Subcutaneous abdominal adipose tissue (tissue), 5 donors: ENCODE measurements at regions not wholly inside any gene's neighbourhood (a gene's known extent, or its start where the extent isn't known, plus 50 kb on each side); places are given as distances from the start of the nearest gene placed in this dataset.

Experiments used
- H3K27ac ChIP-seq: one replicate; pipeline ENCODE4 v1.7.0; 2013; ENCODE audit warnings: low read depth, mild to moderate bottlenecking, inconsistent platforms, low read length, moderate library complexity
- H3K27me3 ChIP-seq, 5 donors: one replicate each; pipeline ENCODE4 v1.7.0; 2013; ENCODE audit warnings: low read length in 5 of 5, inconsistent platforms in 1 of 5; ENCODE audit not compliant: control insufficient read depth in 5 of 5, insufficient read depth in 4 of 5
- H3K36me3 ChIP-seq, 5 donors: one replicate each; pipeline ENCODE4 v1.7.0; 2013; ENCODE audit warnings: low read length in 5 of 5; ENCODE audit not compliant: control insufficient read depth in 5 of 5, insufficient read depth in 5 of 5
- H3K4me1 ChIP-seq, 5 donors: one replicate each; pipeline ENCODE4 v1.7.0; 2013; ENCODE audit warnings: low read length in 5 of 5, mild to moderate bottlenecking in 3 of 5, moderate library complexity in 1 of 5; ENCODE audit not compliant: control insufficient read depth in 5 of 5, insufficient read depth in 5 of 5
- H3K4me3 ChIP-seq, 5 donors: one replicate each; pipeline ENCODE4 v1.7.0; 2013; ENCODE audit warnings: low read length in 5 of 5, low read depth in 1 of 5
- H3K9ac ChIP-seq, 5 donors: one replicate each; pipeline ENCODE4 v1.7.0; 2013; ENCODE audit warnings: low read length in 5 of 5, mild to moderate bottlenecking in 4 of 5, moderate library complexity in 3 of 5
- H3K9me3 ChIP-seq, 5 donors: one replicate each; pipeline ENCODE4 v1.7.0; 2013; ENCODE audit warnings: low read length in 5 of 5; ENCODE audit not compliant: control insufficient read depth in 5 of 5
- donor health status: healthy.
- donor health status: healthy.
- donor health status: healthy.
- donor health status: healthy.
- donor health status: healthy.

DNA sequence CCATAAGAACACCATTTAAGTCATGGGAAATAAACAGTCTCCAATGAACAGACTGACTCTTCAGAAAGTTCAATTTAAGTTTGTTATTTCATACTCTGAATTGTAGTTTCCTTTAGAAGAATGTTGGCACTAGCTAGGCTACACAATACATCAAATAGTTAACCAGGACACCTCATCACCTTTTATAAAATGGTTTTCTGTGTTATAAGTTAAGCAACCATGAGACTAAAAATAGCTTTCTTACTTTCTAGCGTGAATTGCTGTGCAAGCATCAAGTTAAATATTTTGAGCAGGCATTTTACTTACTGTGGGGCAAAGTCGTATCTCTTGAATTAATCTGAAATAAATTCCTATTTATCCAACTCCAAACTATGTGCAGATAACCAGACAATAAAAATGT, 1092.6 kb upstream of the SLC39A10 start:
- H3K27ac ChIP-seq = no peak overlapping the region
- H3K36me3 ChIP-seq = no peaks in the 10 kb centered on the region
- H3K9ac ChIP-seq = no peak overlapping the region
- H3K27me3 ChIP-seq = no peaks in the 10 kb centered on the region
- H3K4me1 ChIP-seq = no peaks in the 10 kb centered on the region
- no peak overlapping the region for H3K4me3 ChIP-seq
- peaks cover 0 to 2% (median 0%) of the 10 kb centered on the region in 5 donors for H3K9me3 ChIP-seq

DNA sequence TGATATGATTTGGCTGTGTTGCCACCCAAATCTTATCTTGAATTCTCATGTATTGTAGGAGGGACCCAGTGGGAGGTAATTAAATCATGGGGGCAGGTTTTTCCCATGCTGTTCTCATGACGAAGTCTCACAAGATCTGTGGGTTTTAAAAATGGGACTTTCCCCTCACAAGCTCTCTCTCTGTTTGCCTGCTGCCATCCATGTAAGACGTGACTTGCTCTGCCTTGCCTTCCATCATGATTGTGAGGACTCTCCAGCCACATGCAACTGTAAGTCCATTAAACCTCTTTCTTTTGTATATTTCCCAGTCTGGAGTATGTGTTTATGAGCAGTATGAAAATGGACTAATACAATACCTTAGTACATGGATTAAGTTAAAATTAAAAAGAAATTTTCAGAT, 1094.7 kb upstream of the SLC39A10 start:
- no peak overlapping the region for H3K9ac ChIP-seq
- H3K4me1 ChIP-seq = no peaks in the 10 kb centered on the region
- H3K36me3 ChIP-seq = no peaks in the 10 kb centered on the region
- peaks cover 0 to 2% (median 0%) of the 10 kb centered on the region in 5 donors for H3K9me3 ChIP-seq
- no peak overlapping the region for H3K4me3 ChIP-seq
- H3K27ac ChIP-seq = no peak overlapping the region
- H3K27me3 ChIP-seq = no peaks in the 10 kb centered on the region

DNA sequence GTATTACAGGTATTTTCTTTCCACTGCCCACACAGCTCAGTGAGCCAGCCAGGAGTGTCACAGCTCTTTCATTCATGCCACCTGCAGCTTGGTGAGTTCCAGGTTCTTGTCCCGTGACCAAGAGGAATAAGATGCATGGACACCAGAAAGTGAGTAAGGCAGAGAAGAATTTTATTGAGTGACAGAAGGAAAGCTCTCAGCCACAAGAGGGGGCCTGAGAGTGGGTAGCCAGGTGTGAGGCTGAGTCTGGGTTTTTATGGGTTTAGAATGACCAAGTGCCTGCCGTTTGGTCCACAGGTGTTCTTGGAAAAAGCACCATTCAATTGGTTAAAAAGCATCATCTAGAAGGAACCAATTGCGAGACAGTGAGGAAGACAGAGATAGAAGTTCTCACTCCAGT, 1097.1 kb upstream of the SLC39A10 start:
- no peak overlapping the region for H3K9ac ChIP-seq
- no peak overlapping the region for H3K4me3 ChIP-seq
- no peaks in the 10 kb centered on the region for H3K4me1 ChIP-seq
- no peaks in the 10 kb centered on the region for H3K36me3 ChIP-seq
- peaks cover 0 to 2% (median 0%) of the 10 kb centered on the region in 5 donors for H3K9me3 ChIP-seq
- no peaks in the 10 kb centered on the region for H3K27me3 ChIP-seq
- H3K27ac ChIP-seq = no peak overlapping the region

DNA sequence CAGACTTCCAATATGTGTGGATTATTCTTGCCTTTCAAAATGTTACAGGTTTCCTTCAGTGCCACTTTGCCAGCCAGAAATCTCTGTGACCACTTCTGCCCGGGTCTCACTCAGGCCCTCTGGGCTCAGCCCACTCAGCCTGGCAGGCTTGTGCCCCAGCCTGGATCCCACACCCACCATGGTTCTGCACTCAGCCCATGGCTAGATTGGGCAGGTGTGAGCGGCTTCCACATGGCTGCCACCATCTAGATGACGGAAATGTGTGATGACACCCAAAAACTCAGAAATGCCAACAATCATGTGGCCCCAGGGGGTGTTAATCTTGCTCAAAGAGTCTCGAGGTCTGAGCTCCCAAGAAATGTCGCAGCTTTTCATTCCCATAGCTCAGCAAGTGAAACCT, 1097.5 kb upstream of the SLC39A10 start:
- no peaks in the 10 kb centered on the region for H3K4me1 ChIP-seq

DNA sequence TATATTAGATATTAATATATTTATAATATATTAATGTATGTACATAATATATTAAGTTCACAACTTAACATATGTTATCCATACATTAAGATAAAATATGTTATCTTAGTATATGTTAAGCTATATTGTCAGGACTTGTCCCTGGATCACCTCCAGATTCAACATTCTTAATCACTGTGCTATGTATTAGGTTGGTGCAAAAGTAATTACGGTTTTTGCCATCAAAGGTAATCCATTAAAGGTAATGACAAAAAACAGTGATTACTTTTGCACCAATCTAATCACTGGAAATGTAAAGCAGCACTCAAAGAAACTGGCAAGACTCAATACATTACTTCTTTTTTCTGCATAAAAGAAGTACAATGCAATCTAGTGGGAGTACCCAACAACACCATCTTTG, 1099.0 kb upstream of the SLC39A10 start:
- peaks cover 0 to 2% (median 0%) of the 10 kb centered on the region in 5 donors for H3K9me3 ChIP-seq
- no peaks in the 10 kb centered on the region for H3K4me1 ChIP-seq
- H3K4me3 ChIP-seq = no peak overlapping the region
- no peak overlapping the region for H3K9ac ChIP-seq
- H3K36me3 ChIP-seq = no peaks in the 10 kb centered on the region
- H3K27me3 ChIP-seq = no peaks in the 10 kb centered on the region
- H3K27ac ChIP-seq = no peak overlapping the region

More for the DNA sequence above, 1097.5 kb upstream of the SLC39A10 start:
- H3K27ac ChIP-seq = no peak overlapping the region
- H3K9me3 ChIP-seq = peaks cover 0 to 2% (median 0%) of the 10 kb centered on the region in 5 donors
- H3K9ac ChIP-seq = no peak overlapping the region
- H3K27me3 ChIP-seq = no peaks in the 10 kb centered on the region
- H3K4me3 ChIP-seq = no peak overlapping the region
- H3K36me3 ChIP-seq = no peaks in the 10 kb centered on the region

DNA sequence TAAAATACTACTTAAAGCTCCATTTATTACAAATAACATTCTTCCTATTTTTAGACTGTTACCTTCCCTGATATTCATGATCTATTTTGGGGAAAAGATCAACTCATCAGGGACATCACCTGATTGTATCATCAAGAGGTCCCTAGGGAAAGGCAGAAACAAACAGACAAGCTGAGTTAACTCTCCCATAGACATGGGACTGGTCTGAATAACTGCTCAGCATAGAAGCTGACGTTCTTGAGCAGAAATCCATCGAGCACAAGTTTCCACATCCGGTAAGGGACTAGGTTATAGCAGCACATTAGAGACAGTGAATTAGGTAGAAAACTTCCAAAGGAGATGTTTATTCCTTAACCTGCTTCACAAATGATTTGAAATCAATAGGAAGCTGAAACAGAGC, 1100.4 kb upstream of the SLC39A10 start:
- H3K9ac ChIP-seq = no peak overlapping the region
- H3K27ac ChIP-seq = no peak overlapping the region
- H3K9me3 ChIP-seq = no peaks in the 10 kb centered on the region
- no peaks in the 10 kb centered on the region for H3K27me3 ChIP-seq
- no peaks in the 10 kb centered on the region for H3K36me3 ChIP-seq
- no peak overlapping the region for H3K4me3 ChIP-seq
- no peaks in the 10 kb centered on the region for H3K4me1 ChIP-seq

DNA sequence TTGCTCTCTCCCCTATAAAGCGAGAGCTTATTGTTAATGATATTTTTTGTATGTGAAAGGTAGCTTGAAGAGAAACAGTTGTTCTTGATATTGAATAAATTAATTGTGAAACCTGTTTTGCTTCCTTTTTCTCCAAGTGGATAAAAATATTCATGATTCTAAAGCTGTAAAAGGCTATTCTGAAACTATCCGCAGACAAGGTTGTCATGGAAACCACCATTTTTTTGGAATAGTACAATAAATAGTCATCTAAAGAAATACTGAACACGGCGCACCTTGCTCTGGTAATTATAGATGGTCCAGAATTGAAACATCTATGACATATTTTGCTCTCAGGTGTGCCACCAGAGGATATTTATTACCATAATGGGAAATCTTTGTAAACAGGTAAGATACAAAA, 1103.0 kb upstream of the SLC39A10 start:
- Histone ChIP-seq H3K27me3 (no peaks in the 10 kb centered on the region), H3K9me3 (no peaks in the 10 kb centered on the region), H3K9ac (no peak overlapping the region), H3K4me3 (no peak overlapping the region), H3K4me1 (no peaks in the 10 kb centered on the region), H3K27ac (no peak overlapping the region), H3K36me3 (no peaks in the 10 kb centered on the region)

DNA sequence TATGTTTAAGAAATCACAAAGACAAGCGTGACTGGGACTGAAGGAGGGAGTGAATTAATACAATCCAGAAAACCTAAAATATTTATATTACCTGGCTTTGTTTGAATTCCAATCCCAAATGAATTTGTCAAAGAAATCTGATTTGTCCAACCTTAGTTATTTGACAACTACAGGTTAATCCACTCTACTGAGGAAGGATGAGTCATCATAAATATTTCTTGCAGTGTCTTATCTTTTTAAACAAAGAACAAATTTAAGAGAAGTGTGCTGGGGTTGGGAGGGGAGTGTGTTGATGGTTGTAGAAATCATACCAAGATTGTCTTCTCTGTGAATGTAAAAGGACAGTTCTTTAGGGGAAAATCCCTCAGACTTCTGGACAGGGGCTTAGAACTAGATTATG, 1106.3 kb upstream of the SLC39A10 start:
- Histone ChIP-seq H3K9me3 (no peaks in the 10 kb centered on the region), H3K4me1 (no peaks in the 10 kb centered on the region), H3K27me3 (no peaks in the 10 kb centered on the region), H3K36me3 (no peaks in the 10 kb centered on the region), H3K4me3 (no peak overlapping the region), H3K27ac (no peak overlapping the region), H3K9ac (no peak overlapping the region)

DNA sequence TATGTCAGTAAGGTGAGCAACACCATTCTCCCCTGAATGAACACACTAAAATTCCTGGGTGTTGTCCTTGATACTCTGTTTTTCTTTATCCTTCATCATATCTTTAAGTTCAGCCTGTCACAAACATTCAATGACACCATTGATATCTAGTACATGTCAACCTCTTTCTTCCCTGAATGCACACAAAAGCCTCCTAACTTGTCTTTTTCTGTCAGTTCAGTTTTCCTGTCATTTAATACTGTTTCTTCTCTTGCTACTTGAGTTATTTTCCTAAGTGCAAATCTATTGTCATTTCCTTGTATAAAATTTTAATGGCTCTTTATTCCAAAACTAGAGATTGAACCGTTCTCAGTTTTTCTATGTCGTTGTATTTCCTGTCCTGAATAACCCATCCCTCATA, 1107.6 kb upstream of the SLC39A10 start:
- Histone ChIP-seq H3K4me1 (no peaks in the 10 kb centered on the region), H3K27ac (no peak overlapping the region), H3K27me3 (no peaks in the 10 kb centered on the region), H3K9ac (no peak overlapping the region), H3K36me3 (no peaks in the 10 kb centered on the region), H3K4me3 (no peak overlapping the region), H3K9me3 (no peaks in the 10 kb centered on the region)

DNA sequence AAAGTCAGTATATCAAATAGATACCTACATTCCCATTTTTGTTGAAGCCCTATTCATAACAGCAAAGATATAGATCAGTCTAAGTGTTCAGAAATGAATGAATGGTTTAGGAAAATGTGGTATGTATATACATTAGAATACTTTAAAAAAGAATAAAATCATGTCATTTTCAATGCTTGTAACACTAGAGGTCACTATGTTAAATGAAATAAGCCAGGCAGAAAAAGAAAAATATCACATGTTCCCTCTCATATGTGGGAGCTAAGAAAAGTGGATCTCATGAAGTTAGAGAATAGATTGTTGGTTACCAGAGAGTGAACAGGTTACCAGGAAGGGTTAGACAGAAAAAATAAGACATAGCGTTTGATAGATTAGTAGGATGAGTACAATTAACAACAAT, 1111.0 kb upstream of the SLC39A10 start:
- Histone ChIP-seq H3K9me3 (no peaks in the 10 kb centered on the region), H3K36me3 (no peaks in the 10 kb centered on the region), H3K27ac (no peak overlapping the region), H3K4me3 (no peak overlapping the region), H3K27me3 (no peaks in the 10 kb centered on the region), H3K4me1 (no peaks in the 10 kb centered on the region), H3K9ac (no peak overlapping the region)

DNA sequence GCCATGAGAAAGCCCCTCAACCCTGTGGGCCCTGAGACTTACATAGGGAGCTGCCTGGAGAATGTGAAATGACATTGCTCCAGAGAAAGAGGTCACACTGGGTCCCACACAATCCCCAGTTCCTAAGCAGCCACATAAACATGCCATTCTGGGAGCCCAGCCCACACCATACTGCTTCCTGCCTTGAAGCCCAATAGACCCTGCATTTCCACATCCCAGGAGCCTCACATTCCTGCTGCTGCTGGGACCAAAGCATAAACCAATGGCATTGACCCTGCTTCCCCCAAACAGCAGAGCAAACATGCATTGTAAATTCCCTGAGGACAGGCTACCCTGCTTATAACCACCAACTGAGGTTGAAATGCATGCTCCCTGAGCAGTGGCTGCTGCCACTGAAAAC, 1117.6 kb upstream of the SLC39A10 start:
- Histone ChIP-seq H3K36me3 (no peaks in the 10 kb centered on the region), H3K4me3 (no peak overlapping the region), H3K9me3 (no peaks in the 10 kb centered on the region), H3K27me3 (no peaks in the 10 kb centered on the region), H3K9ac (no peak overlapping the region), H3K27ac (no peak overlapping the region), H3K4me1 (no peaks in the 10 kb centered on the region)
